Mucosa of descending colon (tissue), 3 donors: ENCODE measurements at regions not wholly inside any gene's neighbourhood (a gene's known extent, or its start where the extent isn't known, plus 50 kb on each side); places are given as distances from the start of the nearest gene placed in this dataset.

Experiments
- ATAC-seq: fragments of 200-7000 bp; cut with Tn5 transposase; one replicate; pipeline ENCODE4 v1.9.1; 2020; ENCODE audit warnings: mild to moderate bottlenecking, moderate library complexity
- DNase-seq, 3 donors: peaks; one replicate each; pipeline ENCODE4 v3.0.0-alpha.2; 2020
- H3K36me3 ChIP-seq: fragments of 200-600 bp; one replicate; pipeline ENCODE4 v1.8.0; 2021; ENCODE audit warnings: low read depth, mild to moderate bottlenecking
- H3K4me1 ChIP-seq: fragments of 200-600 bp; one replicate; pipeline ENCODE4 v1.8.0; 2021; ENCODE audit warnings: low read depth, mild to moderate bottlenecking
- H3K4me3 ChIP-seq: fragments of 200-600 bp; one replicate; pipeline ENCODE4 v1.8.0; 2021; ENCODE audit warnings: mild to moderate bottlenecking
- H3K9me3 ChIP-seq: fragments of 200-600 bp; one replicate; pipeline ENCODE4 v1.8.0; 2021; ENCODE audit warnings: mild to moderate bottlenecking
- CTCF ChIP-seq: fragments of 200-600 bp; IDR thresholded peaks from one replicate; pipeline ENCODE4 v1.8.0; 2022; ENCODE audit warnings: antibody characterized with exemption, mild to moderate bottlenecking
- intact Hi-C, 2 donors: fragments of 100-400 bp; cut with DNase I in 1 of 2; cut with micrococcal nuclease in 1 of 2; formaldehyde crosslinking; loops; one replicate each; pipeline versions ENCODE4 v1.11.0 to v1.11.1; 2022; cut with DNase I, micrococcal nuclease
- donor health status: DM: no; HTN: no; CAD: no; lungs with moderate emphysema.
- donor health status: DM: no; HTN: no; CAD: no.
- donor health status: DM: no; HTN: yes; CAD: no.

GRCh38 chrX:131762802-131763234, 218.9 kb downstream of the OR13H1 start:
- no peak overlapping the region for H3K4me3 ChIP-seq
- ATAC-seq (peak; percentile 87), DNase-seq (no peak)
- TF ChIP-seq CTCF, result no peak
- intact Hi-C loops, result no loop called here
- H3K36me3 ChIP-seq, result no peaks in the 10 kb centered on the region
- peaks cover 2% of the 10 kb centered on the region for H3K9me3 ChIP-seq
- no peaks in the 10 kb centered on the region for H3K4me1 ChIP-seq

- Histone ChIP-seq H3K4me1 (no peaks in the 10 kb centered on the region), H3K4me3 (no peak overlapping the region), H3K9me3 (peaks cover 2% of the 10 kb centered on the region), H3K36me3 (no peaks in the 10 kb centered on the region)
- ATAC-seq (peak; percentile 94), DNase-seq (no peak)
- intact Hi-C loops, result no loop called here
- no peak for TF ChIP-seq CTCF
Observed at GRCh38 chrX:131763674-131764073, 219.8 kb downstream of the OR13H1 start.

GRCh38 chrX:131764216-131764615, 220.3 kb downstream of the OR13H1 start:
- peaks cover 2% of the 10 kb centered on the region for H3K9me3 ChIP-seq
- no peak overlapping the region for H3K4me3 ChIP-seq
- no peaks in the 10 kb centered on the region for H3K4me1 ChIP-seq
- DNase-seq, result no peak
- no peak for ATAC-seq
- no peaks in the 10 kb centered on the region for H3K36me3 ChIP-seq
- no peak for TF ChIP-seq CTCF
- intact Hi-C loops, result no loop called here

DNA sequence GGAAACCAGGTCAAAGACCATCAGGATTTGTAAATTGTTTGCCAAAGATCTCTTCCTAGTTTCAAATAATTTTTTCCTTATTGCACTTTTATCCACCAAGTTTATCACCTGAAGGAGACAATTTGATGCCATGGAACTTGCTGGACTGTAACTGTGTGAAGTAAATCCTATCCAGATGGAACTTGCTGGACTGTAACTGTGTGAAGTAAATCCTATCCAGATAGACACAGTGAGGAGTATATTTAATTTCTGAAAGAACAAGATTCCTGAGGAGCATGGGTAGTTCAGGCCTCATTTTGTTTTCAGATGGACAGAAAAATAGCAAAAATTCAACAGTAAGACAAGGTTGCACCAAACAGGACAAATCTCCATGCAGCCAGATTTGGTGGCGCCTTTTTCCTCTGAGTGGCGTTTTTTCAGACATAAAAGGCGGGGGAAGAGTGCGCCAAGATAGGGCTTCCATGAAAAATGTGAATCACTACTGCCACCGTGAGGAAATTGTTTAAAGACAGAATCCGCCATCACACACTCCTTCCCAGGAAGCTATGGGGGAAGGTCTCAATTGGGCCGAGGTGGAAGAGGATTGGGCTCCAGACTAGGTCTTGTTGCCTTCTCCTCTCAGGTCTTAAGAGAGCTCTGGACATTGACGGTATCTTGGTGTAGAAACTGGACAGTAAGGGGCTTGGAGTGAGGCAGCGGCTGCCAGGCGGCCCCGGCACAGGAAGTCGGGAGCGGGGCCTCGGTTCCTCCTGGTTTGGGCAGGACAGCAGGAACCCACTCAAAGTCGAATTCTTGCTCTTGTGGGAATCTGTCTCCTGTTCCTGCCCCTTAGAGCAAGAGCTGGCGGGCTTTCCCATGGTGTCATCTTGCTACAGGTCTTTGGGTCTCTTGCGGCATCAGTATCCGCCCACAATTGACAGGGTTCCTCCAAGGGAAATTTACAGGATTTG, 234.7 kb downstream of the OR13H1 start:
- Histone ChIP-seq H3K36me3 (no peaks in the 10 kb centered on the region), H3K4me3 (no peak overlapping the region), H3K4me1 (no peaks in the 10 kb centered on the region), H3K9me3 (no peaks in the 10 kb centered on the region)
- no peak for TF ChIP-seq CTCF
- intact Hi-C loops, result no loop called here
- DNase-seq (no peak), ATAC-seq (peak; percentile 91)

- no peak for TF ChIP-seq CTCF
- intact Hi-C loops, result no loop called here
- Histone ChIP-seq H3K4me1 (no peaks in the 10 kb centered on the region), H3K9me3 (no peaks in the 10 kb centered on the region), H3K4me3 (no peak overlapping the region), H3K36me3 (no peaks in the 10 kb centered on the region)
- ATAC-seq (peak; percentile 17), DNase-seq (no peak)
Observed at GRCh38 chrX:131779306-131779705, 235.4 kb downstream of the OR13H1 start.
